ENCODE measurements at regions not wholly inside any gene's neighbourhood (a gene's known extent, or its start where the extent isn't known, plus 50 kb on each side); places are given as distances from the start of the nearest gene placed in this dataset.
A peak's percentile ranks its signal among the peaks of the same experiment; 100 is the strongest.

DNA sequence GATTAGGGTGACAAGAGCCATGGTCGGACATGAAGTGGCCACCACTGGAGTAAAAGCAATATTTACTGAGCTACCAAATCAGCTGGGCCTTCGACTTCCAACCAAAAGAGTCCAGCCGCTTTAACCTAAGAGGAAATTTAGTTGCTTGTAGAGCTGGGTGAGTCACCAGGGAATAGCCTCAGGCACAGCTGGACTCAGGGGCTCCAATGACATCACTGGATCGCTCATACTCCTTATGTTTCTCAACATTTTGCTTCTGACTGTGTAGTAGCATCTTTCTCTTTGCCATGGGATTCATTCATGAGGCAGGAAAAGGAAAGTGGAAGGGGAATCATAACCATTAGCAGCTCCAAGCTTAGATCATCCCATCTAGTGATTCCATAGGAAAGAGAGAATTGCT is 664.4 kb downstream of the MATN1 start:
- DNase-seq (ENCODE audit: low spot score) = peak; percentile 87

DNA sequence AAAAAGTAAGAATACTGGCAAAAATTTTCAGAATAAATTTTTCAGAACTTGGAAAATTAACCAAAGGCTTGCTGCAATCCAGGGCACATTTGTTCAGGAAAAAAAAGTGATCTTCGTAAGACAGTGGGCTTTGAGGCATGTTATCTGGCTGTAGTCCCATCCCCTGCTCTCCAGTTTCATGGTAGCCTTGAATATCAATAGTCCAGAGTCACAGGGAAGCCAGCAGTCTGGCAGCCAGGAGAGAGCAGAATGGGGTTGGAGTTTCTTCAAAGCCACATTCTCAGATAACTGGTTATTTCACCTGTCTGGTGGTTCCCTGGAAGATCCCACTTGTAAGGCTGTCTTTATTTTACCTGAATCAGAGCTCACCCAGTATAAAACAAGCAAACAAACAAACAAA is 669.3 kb downstream of the MATN1 start:
- no peak for DNase-seq (ENCODE audit: low spot score)

DNA sequence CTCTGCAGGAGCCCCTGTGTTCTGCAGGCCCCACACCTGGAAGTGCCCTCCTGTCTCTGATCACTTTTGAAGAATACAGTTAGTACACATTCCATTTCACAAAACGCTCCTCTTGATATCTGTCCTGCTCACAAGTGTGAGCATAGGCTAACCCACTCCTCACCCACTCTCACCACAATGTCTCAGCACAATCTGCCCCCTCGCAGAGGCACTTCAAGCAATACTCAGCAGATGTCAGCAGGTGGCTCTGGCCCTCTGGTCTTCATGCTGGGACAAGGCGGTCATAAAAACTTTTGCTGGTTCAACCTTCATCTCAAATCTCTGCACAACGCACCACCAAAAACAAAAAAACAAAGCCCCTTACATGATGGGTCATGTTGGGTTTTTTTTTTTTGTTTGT is 671.2 kb downstream of the MATN1 start:
- DNase-seq (ENCODE audit: low spot score) = no peak

DNA sequence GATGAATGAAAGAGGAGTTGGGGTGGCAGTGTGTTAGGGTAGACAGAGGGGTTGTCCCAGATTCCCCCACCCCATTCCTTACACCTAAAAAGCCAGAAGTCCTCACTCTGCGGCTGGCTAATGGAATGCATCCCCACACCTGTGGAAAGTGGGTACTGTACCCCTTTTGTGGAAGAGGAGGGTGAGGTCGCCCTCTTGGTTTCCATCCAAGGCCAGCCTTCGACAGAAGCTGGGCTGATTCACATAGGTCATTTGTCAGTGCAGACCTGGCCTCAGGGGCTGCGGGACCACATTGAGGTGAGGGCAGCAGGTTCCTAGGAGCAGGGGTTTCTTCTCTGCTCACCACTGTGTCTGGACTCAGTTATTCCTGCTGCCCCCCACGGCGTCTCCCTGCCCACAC is 671.6 kb downstream of the MATN1 start:
- DNase-seq (ENCODE audit: low spot score) = no peak

DNA sequence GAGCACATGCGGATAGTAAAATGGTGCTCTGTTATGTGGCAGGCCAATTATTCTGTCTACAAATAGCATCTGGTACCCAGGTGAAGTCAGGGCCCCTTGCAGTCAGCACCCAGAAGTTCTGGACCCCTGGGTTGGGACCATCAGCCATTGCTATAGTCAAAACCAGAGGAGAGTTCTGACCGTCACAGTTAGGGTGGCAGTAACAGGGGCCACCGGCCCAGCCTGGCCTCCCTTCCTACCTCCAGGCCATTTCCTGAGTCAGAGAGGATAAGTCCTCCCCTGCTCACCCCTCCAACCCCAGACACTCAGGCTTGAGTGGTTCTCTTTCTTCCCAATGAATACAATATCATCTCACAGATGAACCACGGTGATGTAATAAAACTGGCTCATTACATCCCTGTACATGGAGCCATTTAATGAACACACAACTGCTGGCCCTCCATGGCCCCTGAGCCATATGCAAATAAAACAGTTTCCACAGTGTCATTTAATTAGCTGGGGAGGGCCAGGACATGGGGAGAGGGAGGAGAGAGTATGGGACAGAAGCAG is 673.6 kb downstream of the MATN1 start:
- no peak for DNase-seq (ENCODE audit: low spot score)

DNA sequence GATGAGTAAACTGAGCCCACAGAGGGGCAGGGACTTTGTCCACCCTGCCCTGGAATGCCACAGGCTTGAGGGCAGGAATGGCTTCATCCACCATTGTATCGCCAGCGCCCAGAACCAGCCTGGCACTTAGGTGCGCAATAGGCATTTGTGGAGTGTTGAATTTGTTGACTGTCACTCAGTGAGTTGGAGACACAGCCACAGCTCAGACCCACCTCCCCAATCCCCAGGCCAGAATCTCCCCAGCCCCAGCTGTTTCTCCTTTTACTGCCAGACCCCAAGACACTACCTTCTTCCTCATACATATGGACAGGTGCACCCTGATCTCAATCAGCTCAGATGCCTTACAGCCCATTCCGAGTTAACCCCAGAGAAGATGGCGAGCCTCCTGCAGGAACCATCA is 674.5 kb downstream of the MATN1 start:
- DNase-seq (ENCODE audit: low spot score) = no peak

DNA sequence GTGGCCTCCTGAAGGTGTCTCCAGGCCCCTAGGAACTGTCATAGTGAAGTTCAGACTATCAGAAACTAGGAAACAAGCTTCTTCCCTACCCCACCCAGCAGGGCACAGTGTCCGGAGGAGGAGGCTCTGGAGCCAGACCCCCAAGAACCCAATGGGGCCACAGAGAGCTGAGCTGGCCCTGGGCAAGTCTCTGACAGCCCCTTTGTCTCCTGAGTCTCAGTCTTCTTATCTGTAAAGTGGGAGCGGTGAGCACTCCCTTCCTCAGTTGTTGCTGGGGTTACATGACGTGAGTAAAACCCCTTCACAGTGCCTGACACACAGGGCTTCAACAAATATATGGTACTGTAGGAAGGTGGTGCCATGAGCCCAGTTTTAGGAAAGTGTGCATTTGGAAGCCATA is 675.8 kb downstream of the MATN1 start:
- no peak for DNase-seq (ENCODE audit: low spot score)

DNA sequence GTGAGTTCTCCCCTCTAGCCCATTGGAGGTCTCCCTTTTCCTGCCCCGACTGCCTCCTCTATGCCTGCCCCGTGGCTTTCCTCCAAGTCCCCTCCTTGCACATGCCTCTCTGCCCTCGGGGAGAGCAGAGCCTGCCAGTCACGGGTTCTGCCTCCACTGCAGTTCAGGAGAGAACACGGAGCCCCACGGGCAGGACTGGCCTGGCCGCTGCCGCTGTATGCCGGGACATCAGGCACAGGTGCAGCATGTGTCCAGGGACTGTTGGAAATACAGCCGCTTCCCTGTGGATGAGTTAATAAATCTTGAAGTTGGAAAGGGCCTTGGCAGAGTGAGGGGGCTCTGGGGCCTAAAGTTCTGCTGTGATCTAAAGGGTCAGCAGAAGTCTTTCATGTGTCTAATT is 676.6 kb downstream of the MATN1 start:
- DNase-seq (ENCODE audit: low spot score) = no peak

DNA sequence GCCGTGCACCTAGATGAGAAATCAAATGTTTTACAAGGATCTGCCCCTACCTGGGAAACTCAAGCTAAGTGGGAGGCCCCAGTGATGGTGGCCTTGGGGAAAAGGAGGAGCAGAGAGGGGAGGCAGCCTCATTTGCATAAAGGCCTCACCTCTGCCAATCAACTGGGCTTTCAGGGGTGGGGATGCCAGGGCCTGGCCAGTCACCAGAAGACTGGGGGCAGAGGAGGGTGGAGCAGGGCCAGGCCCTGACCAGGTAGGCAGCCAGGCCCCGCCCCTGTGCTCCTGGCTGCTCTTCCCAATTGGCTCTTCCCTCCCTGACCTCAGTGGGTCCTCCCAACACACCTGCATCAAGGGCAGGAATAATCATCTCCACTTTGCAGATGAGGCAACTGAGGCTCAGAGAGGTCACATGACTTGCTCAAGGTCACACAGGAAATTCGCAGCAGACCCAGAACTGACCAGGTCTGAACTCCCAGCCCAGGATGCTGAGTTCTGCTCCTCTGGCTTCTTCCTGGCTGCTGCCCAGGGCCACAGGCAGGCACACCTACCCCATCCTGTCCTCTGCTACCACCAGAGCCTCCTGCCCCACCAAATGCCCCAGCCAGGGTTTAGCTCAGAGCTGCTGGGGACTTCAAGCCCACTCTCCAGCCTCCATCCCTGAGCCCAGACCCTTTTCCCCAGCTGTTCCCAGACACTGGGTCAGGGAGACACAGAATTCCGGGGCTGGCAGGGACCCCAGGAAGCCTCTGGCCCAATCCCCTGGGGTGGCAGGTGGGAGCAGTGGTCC is 677.9 kb downstream of the MATN1 start:
- no peak for DNase-seq (ENCODE audit: low spot score)

DNA sequence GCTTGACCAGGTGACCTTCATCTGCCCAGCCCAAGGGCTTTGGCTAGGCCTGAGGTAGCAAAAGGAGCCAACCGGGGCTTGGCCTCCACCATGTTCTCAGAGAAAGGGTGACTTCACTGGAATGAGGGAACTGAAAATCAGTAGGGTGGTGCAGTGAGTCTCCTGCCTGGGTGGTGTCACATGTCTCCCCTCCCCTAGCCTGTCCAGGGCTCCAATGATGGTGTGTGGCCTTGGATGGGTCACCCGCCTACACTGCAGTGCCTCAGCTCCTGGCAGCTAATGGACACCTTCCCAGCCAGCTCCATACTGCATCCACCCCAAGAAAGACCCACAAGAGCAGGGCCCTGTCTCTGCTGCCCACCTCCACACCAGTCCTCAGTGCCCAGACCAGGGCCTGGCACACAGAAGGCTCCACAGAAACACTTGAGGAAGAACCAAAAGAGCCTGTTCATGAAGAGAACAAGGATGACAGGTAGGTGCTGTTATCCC is 678.7 kb downstream of the MATN1 start:
- DNase-seq (ENCODE audit: low spot score) = no peak

DNA sequence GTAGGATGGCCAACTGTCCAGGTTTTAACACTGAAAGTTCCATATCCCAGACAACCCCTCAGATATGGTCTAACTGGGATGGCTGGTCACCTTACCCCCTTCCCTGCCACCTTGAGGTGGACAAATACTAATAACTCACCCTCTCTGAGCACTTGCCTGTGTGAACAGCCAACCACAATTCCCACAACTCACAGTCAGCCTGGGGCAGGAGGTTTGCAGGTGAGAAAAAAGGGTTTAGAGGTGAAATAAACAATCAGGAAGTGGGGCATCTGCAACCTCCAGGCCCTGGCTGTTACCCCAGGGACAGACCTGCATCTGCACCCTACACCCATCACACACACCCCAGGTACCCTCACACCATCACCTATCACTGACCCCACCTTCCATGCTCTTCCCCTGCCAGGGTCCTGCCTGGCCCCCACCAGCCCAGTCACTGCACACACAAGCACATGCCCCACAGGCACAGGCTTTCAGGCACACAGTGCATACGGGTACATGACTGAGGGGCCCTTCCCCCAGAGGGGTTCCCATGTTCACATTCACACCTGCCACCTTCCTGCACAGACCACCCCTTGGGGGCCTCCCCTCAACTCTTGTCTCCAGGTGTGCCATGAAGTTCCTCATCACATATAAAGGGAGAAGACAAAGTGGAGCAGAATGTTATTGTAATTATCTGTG is 679.5 kb downstream of the MATN1 start:
- no peak for DNase-seq (ENCODE audit: low spot score)

DNA sequence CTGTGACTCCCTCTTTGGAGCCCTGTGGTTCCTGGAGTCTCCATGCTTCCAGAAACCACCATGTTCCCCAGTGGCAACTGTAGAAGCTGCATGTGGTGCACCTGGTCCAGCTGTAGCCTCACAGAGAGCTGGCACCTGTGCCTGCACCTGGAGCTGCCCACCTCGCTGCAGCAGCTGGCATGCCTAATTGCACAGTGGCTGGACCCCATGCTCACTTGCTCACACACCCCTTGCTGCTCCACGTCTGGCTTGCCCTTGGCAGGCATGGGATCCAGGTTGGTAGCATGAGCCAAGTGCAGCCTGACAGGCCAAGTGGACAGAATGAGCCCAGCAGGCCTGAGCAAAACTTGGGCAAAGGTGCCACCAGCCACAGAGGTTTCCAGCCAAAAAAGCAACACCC is 680.1 kb downstream of the MATN1 start:
- no peak for DNase-seq (ENCODE audit: low spot score)

DNA sequence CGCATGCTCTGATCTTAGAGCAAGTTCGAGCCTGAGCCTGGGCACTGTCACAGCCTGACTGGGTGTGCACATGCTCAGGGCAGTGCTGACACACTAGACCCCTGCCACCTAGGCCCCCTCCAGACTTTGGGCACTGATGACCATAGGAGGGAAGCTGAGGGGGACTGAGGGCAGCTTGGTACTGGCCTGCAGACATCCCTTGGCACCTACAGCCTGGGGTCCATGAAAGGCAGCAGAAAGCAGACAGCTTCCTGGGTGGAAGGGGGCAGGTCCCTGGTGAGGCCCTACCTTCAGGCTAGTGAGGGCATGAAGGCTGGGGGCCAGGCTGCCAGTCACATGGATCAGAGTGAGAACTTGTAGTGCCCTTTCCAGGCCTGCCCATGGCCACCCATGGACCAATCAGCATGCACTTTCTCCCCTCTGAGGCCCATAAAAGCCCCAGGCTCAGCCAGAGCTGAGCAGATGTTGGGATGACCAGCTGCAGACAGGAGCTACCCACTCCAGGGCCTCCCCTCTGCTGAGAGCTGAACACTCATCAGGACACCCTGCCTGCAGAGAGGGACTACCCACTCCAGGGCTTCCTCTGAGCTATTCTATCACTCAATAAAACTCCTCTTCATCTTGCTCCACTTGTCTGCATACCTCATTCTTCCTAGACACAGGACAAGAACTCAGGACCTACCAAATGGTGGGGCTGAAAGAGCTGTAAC is 680.8 kb downstream of the MATN1 start:
- DNase-seq (ENCODE audit: low spot score) = no peak

DNA sequence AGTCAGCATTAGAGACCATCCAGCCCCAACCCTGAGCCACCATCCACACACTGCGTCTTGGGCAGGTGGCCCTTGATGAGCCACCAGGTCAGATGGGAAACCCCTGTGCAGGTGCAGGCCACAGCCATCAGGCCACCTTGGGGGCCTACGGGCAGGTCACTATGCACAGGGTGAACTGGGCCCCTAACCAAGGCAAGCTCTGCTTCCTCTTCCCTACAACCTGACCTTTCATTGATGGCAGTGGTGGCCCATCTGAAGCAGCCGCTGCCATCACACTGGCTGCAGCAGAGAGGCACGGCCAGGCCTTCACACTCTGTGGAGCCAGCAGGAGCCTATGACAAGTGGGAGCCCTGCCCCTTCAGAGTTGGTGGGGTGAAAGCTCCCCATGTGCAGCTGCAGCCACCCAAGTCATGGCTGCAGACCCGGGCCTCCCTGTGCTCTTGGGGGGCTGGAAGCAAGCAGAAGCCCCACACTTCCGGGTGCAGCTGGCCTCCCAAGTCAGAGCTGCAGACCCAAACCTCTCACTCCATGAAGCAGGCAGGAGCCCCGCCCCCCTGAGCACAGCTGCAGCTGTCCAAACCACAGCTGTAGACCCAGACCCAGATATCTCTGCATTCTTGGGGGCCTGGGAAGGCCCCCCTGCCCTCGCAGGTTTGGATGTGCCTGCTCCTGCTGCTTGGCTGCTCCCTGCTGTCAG is 681.5 kb downstream of the MATN1 start:
- DNase-seq (ENCODE audit: low spot score) = no peak

DNA sequence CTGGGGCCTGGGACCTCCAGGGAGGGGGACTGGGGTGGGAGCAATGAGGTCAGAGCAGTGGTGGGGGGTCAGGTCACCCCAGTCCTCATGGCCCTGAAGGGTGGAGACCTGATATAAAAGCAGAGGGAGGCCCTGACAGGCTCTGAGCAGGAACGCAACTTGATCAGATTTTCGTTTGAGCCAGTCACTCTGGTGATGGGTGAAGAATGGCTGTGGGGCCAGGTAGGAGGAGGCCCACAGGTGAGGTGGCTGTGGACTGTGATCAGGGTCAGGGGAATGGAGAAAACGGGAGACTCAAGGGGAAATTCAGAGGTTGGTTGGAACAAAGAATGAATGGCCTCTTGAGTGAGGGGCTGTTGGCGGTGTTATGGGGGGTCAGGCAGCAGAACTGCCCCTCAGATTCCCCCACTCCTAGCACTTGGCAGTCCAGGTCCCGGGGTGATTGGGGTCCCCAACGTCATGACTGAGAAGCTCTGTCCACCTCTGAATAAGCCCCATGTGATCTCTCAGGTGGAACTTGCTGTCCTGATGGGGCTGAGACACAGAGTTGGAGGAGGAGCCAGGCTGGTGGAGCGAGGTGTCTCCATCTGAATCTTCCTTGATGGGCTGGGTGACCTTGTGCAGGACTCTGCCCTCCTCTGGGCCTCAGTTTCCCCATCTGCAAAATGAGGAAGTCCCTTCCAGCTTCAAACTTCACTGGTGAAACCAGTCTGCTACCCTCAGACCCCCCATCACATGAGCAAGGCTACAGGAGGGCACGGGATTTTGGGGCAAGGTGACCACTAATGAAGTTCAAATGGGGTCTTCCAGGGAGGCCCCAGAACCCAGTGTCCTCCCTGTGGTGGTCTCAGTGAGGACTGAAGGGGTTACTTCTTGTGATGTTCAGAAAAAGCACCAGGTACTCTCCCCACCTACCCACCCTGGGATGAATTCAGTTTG is 683.0 kb downstream of the MATN1 start:
- no peak for DNase-seq (ENCODE audit: low spot score)

DNA sequence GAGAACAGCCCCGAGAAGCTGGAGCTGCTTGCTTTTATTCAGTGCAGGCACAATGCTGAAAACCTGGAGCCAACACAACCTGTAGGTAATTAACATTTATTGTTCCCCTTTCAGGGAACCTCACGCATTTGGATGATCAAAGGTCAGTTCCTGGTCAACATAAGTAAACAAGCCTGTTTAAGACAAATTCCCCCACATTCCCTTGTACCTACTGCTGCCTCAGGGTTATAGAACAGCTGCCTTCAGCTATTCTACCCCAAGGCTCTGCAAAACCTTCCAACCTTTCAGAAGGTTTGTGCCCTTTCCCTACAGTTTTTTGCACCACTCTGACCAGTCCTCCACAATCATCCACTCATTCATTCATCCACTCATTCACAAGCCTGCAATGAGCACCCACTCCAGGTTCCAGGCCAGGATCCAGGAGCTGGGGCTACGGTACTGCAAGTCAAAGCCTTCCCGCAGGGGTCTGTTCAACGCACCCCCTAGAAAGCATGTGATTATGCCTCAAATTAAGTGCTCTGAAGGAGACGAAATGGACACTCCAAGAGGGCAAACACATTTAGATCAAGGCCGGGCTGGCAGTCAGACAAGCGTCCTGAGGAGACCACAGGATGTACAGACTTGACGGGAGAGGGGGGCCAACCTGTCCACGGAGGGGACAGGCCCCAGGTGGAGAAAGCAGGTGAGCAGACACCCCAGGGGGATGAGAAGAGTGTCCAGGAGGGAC is 683.9 kb downstream of the MATN1 start:
- no peak for DNase-seq (ENCODE audit: low spot score)

DNA sequence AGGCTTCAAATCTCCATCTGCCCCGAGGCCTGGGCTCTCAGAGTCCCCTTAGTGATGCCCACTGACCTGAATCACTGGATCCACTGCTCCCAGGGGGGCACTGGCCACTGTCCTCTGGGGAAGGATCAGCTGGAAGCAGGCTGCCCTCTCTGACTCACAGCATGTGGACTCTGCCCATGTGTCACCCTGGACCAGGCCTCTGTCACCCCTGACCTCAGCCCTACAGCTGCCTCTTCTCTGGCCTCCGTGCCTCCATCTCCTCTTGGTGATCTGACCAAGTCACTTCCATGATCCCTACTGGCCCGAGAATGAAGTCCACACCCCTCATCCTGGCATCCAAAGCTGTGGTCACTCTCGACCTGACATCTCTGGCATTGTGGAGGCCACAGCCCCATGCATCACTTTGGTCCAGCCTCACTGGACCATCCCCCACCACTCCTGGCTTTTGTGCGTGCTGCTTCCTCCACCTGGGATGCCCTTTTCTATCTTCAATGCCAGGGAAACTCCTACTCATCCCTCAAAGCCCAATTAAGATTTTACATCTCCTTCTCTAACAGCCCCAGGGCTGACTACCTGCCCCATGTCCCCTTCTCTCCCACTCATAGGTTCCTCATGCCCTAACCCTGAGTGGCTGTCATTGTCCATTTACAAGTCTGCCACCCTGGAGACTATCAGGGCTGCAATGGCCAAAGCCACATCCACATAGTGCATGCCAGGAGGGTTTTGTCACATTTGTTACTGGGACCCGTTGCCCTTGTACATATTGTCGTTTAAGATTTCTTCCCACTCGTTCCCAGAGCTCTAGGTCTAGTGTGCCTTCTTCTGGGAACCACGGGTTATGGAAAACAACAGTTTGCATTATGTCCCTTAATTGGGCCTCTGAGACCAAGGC is 685.0 kb downstream of the MATN1 start:
- DNase-seq (ENCODE audit: low spot score) = no peak

DNA sequence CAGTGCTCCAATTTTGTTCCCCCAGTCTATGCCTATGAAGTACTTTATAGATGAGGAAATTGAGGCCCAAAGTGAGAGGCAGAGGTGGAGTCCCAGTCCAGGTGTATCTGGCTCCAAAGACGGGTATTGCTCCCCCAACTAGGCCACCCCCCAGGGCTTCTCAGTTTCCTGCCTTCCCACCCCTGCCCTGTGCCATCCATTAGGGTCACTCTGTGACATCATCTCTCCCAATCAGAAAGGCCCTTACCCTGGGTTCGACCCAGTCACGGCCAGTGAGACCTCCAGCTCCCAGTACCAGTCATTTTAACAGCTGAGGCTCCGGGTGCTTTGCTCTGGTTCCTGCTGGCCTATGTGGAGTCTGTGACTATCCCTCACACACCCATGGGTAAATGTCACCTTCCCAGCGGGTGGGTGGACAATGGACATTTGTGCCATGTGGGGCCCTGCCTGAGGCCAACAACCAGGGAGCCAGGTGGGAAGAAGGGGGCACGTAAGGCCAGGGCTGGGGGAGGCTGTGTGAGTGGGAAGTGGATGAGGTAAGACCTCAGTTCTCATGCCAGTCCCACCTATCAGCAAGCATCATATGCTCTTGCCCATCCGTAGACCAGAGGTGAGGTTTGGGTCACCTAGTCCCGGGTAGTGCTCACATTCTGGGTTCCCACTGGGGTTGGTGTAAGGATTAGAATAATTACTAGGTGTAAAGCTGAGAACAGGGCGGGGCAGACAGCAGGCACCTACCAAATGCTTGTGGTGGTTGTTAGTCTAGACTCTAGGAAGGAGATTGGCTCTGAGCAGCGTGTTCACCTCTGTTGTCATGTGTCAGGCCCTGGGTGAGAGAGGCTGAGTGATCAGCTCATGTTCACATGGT is 685.9 kb downstream of the MATN1 start:
- no peak for DNase-seq (ENCODE audit: low spot score)

All from H4 (cell line).